ENCODE measurements at regions not wholly inside any gene's neighbourhood (a gene's known extent, or its start where the extent isn't known, plus 50 kb on each side); places are given as distances from the start of the nearest gene placed in this dataset.

- TF ChIP-seq ZNF207 (IDR thresholded peaks at IDR 0.05; ENCODE audit: borderline replicate concordance): no peak
Measured at GRCh38 chr2:212931271-212931670, 220.1 kb downstream of the IKZF2 start (continued).

- Histone ChIP-seq H3K27ac (ENCODE audit: control insufficient read depth, insufficient read depth) (no peak overlapping the region), H3K4me3 (no peak overlapping the region), H3K79me2 (ENCODE audit: control insufficient read depth, insufficient read depth, low read length) (no peaks in the 10 kb centered on the region), H4K20me1 (ENCODE audit: control insufficient read depth, insufficient read depth) (no peaks in the 10 kb centered on the region), H3K27me3 (replicated peaks in 1 of 2; ENCODE audit: control insufficient read depth in 2 of 2, insufficient read depth in 2 of 2, low read length in 1 of 2) (no peaks in the 10 kb centered on the region), H2AFZ (ENCODE audit: control insufficient read depth, low read depth, low read length) (no peak overlapping the region), H3K36me3 (ENCODE audit: control insufficient read depth in 2 of 2, insufficient read depth in 2 of 2, low read length in 1 of 2) (peaks cover 0 to 3% of the 10 kb centered on the region in 2 experiments; a peak in 1 of 4 replicates), H3K9ac (ENCODE audit: control insufficient read depth, insufficient read depth, low read length) (no peak overlapping the region), H3K4me2 (ENCODE audit: control insufficient read depth, insufficient read depth) (no peak overlapping the region), H3K9me3 (replicated peaks; ENCODE audit: control insufficient read depth, insufficient read depth, low read length) (no peaks in the 10 kb centered on the region; the same call in 2 of the 3 replicates), H3K4me1 (ENCODE audit: control insufficient read depth, insufficient read depth, low read length) (no peaks in the 10 kb centered on the region)
- intact Hi-C loops (cut with micrococcal nuclease; ENCODE audit: unreplicated experiment) (no loop called here), in situ Hi-C loops (cut with MboI) (no loop called here)
- RAD21 ChIA-PET (ENCODE audit: unreplicated experiment): no interaction called here
- no TSS peak for BruUV-seq (replicated peaks)
- no peak for TF ChIP-seq POLR2AphosphoS2 (IDR thresholded peaks at IDR 0.05; ENCODE audit: low read depth, low read length)
- no peak for TF ChIP-seq TBL1XR1 (IDR thresholded peaks at IDR 0.05; ENCODE audit: low read depth, low read length)
- no peak for TF ChIP-seq HDAC6 (IDR thresholded peaks at IDR 0.05; ENCODE audit: unreplicated experiment)
- TF ChIP-seq, protein P1, sequence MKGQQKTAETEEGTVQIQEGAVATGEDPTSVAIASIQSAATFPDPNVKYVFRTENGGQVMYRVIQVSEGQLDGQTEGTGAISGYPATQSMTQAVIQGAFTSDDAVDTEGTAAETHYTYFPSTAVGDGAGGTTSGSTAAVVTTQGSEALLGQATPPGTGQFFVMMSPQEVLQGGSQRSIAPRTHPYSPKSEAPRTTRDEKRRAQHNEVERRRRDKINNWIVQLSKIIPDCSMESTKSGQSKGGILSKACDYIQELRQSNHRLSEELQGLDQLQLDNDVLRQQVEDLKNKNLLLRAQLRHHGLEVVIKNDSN (IDR thresholded peaks at IDR 0.05; ENCODE audit: borderline replicate concordance, extremely low read length, insufficient read depth, low read depth, low read length): no peak
- no peak for TF ChIP-seq IRF5 (IDR thresholded peaks at IDR 0.05; ENCODE audit: borderline replicate concordance)
- TF ChIP-seq POU2F2 (IDR thresholded peaks at IDR 0.05; ENCODE audit: borderline replicate concordance, low read depth, low read length): no peak
- TF ChIP-seq ZNF622 (IDR thresholded peaks at IDR 0.05): no peak
- no peak for TF ChIP-seq USF2 (IDR thresholded peaks at IDR 0.05; ENCODE audit: borderline replicate concordance, low read depth, low read length)
- no peak for TF ChIP-seq NKRF (conservative IDR thresholded peaks at IDR 0.05)
- no peak for TF ChIP-seq SUZ12 (IDR thresholded peaks at IDR 0.05; ENCODE audit: unreplicated experiment)
- ATAC-seq (no peak), FAIRE-seq (peak; percentile 13), DNase-seq (ENCODE audit: low read depth, low spot score) (no peak)
- 100% methylated on average over 1 of the region's 1 CpG for WGBS (ENCODE audit: insufficient coverage, insufficient replicate concordance, low lambda C conversion rate, missing lambda C conversion rate)
- CTCF ChIA-PET: interaction anchor here (0.9 to 1.1 kb wide), 2 partner anchors 9 to 27 kb away, joined by 3 to 4 read pairs; no protein-coding TSS in a partner anchor
- SMC1A ChIA-PET (ENCODE audit: uncharacterized antibody, unreplicated experiment): interaction anchor here (0.9 to 1.2 kb wide), 2 partner anchors 10 to 155 kb away, joined by 3 read pairs; no protein-coding TSS in a partner anchor
- POLR2A ChIA-PET: interaction anchor here (0.6 to 0.7 kb wide), 2 partner anchors 32 to 66 kb away, joined by 3 to 5 read pairs; no protein-coding TSS in a partner anchor
Measured at GRCh38 chr2:212930556-212931260, 220.7 kb downstream of the IKZF2 start.

All from GM12878 (cell line).